Stimulated activated CD8-positive, alpha-beta memory T cell treated with anti-CD3 and anti-CD28 coated beads, Interleukin-2, amount 100 ng/mL, for 48 hours (primary cell): ENCODE measurements at regions not wholly inside any gene's neighbourhood (a gene's known extent, or its start where the extent isn't known, plus 50 kb on each side); places are given as distances from the start of the nearest gene placed in this dataset.

Experiments used
- DNase-seq, 2 donors: peaks; one replicate each; pipeline ENCODE4 v3.0.0-alpha.2; 2020; ENCODE audit warnings: low read depth in 2 of 2

DNA sequence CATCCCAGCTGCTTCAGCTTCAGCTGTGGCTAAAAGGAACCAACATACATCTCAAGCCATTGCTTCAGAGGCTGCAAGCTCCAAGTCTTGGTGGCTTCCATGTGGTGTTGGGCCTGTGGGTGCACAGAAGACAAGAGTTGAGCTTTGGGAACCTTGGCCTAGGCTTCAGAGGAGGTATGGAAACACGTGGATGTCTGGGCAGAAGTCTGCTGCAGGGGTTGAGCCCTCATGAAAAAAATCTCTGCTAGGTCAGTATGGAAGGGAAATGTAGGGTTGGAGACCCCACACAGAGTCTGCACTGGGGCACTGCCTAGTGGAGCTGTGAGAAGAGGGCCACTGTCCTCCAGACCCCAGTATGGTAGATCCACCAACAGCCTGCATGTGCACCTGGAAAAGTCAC is 279.3 kb downstream of the MZT1 start:
- no peak for DNase-seq

DNA sequence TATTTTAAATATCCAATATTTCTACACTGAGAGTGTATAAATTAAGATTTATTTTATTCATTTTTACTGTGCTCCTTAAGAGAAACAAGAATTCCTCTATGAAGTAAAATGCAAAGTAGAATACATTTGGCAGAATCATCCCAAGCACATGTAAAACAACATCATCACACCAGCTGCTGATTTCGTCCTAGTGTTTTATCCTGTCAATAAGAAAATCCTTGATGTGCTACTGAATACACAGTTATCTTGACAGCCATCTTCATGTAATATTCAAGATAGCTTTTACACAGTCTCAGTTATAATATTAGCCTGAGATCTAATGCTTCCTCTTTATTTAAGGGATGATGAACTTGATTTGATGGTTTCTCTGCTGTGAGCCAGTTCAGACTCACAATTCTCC is 282.4 kb downstream of the MZT1 start:
- DNase-seq: no peak

DNA sequence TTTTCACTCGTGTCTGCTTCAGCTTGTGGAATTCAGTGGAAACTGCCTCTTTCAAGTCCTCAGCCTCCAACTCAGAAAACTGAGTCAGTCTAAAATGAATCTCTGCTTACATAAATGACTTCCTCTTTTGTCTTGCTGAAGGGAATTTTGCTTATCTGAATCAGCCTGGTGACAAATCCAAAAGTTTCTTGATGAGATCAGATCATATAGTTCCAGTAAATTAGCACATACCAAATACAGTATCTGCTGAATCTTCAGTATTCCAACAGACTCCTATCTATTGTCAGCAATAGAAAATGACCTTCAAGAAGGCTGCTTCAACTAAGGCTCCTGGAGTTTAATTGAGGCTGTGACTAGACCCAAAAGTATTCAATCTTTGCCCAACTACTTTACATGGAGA is 290.0 kb downstream of the MZT1 start:
- DNase-seq: no peak

DNA sequence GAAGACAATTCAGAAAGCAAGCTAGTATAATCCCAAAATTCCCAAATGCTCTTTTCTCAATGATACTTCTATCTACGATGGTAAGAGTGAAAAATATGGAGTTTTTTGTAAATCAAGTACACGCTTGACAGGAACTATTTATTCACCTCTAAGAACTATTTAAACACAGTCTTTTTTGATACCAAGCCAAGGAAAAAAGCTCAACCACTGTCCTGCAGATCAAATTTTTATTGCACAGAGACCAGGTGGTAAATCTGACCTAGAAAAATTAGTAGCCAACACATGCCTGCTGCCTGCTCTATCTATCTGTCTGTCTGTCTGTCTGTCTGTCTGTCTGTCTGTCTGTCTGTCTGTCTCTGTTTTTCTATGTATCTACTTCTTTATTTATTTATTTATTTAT is 292.2 kb downstream of the MZT1 start:
- DNase-seq: no peak

DNA sequence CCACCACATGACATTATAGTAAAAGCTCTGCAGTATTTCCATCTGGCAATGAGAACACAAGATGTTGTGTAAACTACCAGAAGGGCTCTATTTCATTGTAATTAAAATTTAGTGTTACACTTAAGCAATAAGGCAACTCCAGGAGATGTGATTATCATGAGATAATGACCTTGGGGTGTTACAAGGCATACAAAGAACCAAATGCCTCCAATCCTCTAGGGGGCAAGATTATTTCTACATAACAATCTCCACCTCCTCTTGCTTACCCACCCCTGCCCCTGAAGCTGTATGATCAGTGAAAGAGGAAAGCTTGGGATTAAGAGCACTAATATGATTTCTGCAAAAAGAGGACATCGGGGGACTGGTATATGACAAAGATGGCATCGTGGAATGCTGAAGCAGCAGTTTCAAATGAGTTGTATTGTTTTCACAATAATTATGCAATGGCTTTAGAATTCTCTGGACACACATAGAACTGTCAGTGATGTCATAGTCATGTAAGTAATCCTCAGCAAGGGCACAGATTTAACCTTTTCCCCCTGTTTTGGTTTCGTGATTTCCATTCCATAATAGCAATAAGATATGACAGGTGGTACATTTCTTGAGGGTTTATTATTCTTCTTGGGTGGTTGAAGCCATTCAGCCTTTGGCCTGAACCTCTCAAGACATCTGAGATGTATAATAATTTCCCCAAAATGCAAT is 295.3 kb downstream of the MZT1 start:
- no peak for DNase-seq

DNA sequence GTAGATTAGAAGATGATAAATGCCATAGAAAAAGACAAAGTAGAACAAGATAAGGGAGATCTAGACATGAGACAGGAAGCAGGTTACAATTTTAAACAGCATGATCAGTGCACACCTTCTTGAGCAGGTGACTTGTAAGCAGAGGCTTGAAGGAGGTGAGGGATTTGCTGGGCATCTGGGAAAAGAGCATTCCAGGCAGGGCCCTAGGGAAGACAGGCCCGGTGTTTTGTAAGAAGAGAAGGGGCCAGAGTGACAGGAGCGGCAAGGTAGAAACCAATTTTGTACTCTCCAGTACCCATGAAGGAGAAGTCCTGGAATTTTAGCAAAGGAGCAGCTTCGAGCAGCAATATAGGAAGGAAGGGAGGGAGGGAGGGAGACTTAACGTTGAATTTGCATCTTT is 296.5 kb downstream of the MZT1 start:
- DNase-seq: no peak

DNA sequence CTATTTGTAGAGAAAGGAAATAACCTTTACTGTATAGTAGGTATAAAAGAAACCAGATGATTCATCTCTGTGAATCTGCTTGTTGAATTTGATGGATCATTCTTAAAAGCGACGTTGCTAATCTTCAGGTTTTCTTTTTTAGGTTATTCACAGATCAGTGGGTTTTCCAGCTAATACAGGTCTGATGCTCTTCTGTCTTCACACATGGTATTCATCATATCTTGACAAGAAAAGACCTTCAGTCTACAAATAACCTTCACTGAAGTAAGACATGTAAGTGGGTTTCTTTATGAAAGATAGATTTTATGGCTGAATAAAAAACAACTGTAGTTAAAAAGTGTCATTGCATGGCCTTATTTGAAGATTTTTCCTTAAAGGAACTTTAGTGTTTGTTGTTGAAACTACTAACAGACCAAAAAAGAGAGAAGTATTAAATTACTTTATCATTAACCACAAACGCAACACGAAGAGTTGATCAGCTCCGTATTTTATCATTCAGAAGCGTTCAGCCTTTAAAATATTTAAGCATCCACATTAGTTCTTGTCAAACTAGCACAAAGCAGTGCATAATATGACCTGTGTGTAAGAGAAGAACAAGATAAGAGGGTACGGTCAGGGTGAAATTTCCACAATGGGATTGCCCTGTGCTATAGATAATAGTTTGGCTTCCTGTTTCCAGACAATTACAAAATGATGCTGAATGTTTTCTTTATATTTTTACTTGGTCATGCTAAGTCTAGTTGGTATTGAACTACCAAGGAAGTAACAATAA is 299.5 kb downstream of the MZT1 start:
- no peak for DNase-seq

DNA sequence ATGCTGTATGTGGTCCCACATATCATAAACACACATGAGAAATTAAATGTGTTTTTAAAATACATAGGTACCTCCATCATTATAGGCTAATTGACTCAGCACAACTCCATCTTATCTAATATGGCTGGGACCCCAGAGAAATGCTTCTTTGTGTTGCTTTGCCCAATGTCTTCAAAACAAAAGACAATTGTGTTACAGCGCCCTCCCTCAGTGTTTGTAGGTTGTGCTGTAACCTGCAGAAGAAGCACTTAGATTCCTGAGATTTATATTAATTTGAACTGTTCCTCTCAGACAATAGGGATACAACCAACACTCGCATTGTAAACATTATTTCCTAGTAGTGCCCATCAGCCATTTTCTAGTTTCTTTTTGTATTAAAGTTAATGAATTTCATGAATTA is 303.4 kb downstream of the MZT1 start:
- no peak for DNase-seq

DNA sequence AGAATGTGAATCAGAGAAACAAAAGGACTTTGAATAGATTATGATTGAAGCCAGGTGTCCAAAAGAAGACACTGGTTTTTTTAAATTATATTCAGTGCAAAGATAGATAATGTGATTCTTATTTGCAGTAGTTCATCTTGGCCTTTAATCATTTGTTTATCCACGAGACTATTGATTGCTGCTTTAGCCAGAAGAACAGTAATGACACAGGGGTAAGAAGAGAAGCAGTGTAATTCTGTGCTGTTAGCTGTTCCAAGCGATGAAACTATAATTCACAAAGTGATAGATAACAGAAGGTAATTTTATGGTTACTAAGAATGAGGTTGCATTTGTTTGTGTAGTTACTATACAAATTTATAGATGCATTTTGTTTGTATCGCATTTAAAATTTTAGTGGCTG is 311.6 kb downstream of the MZT1 start:
- no peak for DNase-seq

DNA sequence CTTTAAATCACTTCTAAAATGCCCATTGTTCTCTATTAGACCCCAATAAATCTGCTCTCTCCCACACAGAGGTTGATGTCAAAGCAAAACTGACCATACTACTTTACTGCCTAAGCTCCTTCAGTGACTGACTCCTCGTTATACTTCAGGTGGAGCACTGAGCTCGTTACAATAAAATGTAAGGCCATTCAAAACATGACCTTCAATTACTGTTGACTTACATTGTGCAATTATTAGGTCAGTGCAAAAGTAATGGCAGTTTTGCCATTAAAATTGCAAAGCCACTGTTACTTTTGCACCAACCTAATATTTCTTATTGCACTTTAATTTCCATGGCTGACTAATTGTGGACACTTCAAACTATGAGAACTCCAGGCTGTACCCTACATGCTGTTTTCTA is 314.9 kb downstream of the MZT1 start:
- DNase-seq: no peak

DNA sequence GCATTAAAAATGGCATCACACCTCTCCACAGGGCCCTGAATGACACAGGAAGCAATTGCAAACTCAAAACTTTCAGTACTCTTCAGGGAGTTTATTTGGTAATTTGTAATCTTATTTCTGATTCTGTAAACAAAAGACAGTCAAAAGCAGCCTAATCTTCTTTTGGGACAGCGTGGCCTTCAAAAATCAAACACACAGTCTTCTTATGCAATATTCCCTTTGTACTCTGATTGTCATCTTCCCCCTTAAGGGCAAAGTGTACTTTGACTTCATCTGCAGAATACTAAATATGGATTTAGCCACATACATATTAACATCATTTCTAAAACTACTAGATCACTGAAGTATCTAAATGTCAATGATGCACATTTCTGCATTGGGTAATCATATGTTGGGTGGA is 322.0 kb downstream of the MZT1 start:
- no peak for DNase-seq

DNA sequence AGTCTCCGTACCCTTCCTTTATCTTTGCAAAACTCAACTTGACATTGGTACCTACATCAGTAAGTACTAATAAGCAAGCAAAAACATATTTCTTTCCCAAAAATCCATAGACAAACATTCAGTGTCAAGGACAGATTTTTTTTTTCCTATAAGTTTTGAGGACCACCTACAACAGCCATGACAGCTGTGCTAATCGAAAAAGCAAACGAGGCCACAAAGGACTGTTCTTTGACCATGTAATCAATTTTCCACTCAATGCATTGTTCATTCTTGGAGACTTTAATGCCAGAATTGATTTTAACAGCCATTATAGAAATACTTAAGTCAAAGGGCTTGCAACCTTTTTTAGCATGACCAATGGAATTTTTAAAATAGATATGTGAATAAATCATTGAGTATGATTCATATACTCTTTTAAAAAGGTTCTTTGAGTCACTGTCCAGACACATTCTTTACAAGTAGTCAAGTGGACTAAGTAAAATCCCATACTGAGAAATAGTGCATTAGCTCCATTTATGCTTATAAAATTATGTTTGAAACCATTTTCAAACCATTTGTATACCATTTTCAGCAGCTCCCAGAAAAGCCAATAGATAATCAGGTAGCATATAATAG is 323.9 kb downstream of the MZT1 start:
- DNase-seq: no peak

DNA sequence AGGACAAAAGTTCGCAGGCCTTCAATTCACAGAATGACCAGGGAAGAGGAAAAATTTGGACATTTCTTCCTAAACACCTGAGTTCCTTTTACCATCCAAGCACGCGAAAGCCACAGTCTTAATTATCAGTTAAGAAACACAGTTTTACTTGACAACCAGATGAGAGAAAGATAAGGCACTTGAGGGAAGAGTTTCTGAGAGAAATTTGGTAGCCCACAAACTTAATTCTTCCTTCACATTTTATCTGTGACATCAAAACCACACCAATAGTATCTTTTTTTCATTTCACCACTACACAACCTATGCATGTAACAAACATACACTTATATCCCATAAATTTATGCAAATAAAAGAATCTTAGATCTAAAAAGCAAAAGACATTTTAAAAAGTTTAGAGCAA is 326.6 kb downstream of the MZT1 start:
- DNase-seq: no peak

DNA sequence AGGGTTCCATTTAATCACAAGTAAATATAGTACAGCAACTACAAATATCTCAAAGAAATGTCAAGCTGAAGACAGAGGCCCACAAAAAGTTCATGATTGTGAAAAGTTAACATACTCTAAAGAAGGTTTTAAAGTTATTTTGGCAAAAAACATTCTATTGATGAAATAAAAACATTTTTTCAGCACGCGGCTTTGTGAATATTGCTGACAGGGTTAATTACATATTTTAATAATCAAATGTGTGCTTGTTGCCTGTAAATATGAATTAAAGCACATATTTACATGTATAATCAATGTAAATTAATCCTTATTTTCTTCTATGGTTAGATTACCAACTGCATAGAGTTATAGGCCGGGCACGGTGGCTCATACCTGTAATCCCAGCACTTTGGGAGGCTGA is 328.1 kb downstream of the MZT1 start:
- DNase-seq: no peak

DNA sequence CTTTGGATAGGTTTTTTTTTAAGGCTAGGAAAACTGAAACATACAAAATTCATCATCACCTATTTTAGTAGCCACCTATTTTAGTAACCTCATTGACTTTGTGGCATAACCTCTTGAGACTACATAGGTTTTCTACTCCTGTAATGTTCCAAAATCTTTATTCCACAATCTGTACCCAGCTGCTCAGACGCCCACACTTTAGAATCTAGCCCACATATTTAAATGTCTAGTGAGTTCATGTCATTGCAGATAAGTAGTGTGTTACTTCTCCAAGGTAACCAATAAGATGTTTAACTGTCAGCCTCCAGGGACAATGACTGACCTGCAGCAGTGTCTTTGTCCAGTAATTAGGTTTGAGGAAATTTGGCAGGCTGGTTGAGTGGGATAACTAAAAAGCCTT is 330.2 kb downstream of the MZT1 start:
- DNase-seq: no peak

DNA sequence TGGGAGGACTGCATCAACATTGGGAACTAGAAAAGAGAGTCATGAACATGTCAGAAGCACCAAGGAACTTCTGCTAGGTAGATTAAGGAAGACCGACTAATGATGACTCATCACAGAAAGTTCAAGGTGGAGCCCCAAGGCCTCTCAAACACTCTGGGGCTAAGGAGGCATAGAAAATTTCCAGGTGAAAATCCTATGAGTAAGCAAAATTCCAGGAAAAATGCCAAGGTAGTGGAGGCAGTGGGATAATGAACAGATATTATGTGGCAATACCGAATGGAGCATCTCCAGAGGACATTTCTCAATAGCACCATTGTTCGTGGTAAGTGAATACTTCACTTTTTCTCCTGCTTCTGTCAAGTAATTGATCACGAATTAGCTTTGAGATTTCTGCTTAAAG is 336.5 kb downstream of the MZT1 start:
- no peak for DNase-seq

DNA sequence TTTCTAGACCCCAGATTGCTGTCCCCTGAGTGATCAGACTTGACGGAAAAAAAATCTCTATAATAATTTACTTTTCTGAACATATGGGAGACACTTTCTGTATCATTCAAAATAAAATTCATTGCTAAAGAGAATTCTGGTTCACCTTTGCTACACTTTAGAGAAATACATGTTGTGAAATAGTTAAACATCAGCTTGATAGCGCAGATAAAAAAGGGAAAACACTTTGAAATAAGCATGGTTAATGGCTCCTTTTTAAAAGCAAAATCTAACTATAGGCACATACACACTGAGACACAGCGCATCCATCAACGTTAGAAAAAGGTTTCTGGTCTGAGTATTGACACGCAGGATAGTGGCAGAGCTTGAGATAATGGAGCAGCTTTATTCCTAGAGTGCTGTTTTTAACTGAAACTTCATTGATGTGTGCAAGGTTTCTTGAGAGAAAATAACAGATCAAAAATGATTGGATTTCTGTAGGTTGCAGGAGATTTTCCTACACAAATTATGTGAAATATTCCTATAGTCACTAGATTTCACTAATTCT is 341.2 kb downstream of the MZT1 start:
- DNase-seq: no peak

DNA sequence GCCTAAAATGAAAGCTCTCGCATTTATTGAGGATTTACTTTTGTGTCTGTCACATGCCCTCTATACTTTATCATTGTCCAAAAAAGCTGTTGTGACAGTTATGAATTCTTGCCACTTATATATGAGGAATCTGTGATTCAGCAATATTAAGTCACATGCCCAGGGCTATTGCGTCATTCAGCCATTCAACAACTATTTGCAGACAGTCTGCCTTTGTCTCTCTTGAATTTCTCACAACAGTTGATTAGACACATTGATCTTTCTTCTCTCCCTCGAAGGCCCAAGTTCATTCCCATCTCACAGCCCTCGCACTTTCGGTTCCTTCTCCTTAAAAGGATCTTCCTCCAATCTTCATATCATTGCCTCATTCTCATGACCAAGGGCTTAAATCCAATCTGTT is 342.6 kb downstream of the MZT1 start:
- no peak for DNase-seq

DNA sequence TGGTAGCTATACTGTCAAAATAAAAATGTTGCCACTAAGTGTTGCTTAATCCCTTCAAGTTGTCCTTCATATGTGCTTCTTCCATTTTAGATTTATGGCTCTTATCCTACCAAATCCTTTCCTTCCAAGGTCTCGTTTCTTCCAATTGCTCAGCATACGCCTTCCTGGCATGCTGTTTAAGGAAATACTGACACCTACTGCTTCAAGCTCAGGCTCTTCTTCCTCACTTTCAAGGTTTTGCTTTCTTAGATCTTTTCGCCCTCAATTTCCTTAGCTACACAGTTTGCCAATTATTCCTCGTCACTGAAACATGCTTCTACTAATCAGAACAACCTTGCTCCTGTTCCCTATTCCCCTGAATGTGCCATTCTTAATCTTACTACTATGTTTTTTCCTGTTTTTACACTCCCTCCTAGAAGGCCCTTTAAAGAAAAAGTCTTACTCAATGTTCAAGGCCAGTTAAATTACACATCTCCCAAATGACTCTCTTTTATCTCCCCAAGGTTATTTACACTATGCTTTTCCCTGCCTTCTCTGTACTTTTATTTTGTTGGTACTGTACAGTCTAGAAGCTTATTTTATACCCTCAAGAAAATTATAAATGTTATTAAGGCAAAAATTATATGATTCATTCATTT is 343.1 kb downstream of the MZT1 start:
- DNase-seq: no peak

DNA sequence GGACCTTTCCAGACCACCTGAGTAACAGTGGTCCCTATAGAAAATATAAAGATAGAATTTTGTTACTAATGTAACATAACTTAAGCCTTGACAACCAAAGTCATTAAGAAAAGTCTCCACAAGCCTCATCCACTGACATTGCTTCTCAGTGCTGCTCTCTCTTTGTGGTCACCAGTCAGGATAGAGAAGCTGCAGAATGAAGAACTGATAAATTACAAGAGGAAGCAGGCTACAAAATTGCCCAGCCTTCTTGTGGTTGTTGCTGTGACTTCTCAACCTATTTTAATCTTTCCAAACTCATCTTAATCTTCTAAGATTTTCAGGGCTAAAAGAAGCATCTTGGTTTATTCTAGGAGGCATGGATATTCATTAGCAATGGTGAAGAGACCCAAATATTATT is 343.8 kb downstream of the MZT1 start:
- DNase-seq: no peak

DNA sequence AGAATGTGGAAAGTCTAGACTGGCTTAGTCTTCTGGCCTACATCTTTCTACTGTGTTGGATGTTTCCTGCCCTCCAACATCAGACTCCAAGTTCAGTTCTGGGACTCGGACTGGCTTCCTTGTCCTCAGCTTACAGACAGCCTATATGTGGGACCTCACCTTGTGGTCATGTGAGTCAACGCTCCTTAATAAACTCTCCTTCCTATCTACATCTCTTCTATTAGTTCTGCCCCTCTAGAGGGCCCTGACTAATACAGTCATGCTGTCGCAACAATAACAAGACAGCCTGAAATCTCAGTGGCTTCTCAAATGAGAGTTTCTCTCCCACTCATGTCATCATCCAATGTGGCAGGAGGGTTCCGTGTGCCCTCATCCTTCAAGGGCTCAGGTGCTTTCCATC is 347.8 kb downstream of the MZT1 start:
- DNase-seq: no peak

DNA sequence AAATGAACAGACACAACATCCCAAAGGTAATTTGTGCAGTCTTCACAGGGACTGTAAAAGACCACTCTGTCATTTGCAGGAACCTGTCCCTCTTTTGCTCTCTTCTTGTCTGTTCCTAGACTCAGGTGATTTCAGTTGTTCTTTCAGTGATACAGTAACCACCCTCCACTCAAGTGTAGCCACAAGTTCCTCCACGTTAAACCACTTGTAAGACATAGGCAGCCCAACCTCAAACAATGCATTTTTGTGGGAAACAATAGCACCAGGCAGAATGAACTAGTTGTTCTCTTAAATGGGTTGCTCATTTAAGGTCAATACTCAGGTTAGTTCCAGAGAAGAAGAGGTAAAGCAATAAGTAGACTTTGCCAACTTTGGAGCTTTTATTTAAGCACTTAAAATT is 359.4 kb downstream of the MZT1 start:
- no peak for DNase-seq

DNA sequence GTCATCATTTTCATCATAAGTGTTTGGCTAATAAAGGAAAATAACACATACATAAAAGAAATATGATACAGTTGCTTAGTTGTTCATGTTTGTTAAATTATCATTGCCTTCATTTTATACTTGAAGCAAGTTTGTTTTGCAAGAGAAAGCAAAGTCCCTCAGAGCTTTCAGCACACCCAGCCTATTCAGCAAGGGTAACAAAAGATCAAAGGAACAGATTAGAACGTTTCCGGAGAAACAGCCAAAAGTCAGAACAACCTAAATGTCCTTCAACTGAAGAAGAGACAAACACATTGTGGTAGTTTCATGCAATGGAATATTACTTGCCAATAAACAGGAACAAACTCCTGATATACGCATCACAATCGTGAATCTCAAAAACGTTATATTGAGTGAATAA is 380.7 kb downstream of the MZT1 start:
- DNase-seq: no peak
